CD14-positive monocyte (primary cell): ENCODE measurements at regions not wholly inside any gene's neighbourhood (a gene's known extent, or its start where the extent isn't known, plus 50 kb on each side); places are given as distances from the start of the nearest gene placed in this dataset.

Experiments
- DNase-seq, 3 donors: peaks; one replicate each; pipeline ENCODE4 v3.0.0-alpha.2; 2011 to 2022
- H2AFZ ChIP-seq: 2 replicates; pipeline ENCODE4 v1.6.0; 2012; ENCODE audit warnings: mild to moderate bottlenecking, low read depth, low read length, inconsistent platforms; ENCODE audit not compliant: insufficient read depth, poor library complexity, severe bottlenecking
- H3K27ac ChIP-seq, 2 donors: 1 replicate in 1 of 2; 2 replicates in 1 of 2; pipeline ENCODE4 v1.5.1; 2012 to 2013; ENCODE audit warnings: low read length in 2 of 2, control low read depth in 1 of 2, inconsistent platforms in 1 of 2, low read depth in 1 of 2, mild to moderate bottlenecking in 1 of 2
- H3K27me3 ChIP-seq, 2 donors: one replicate each; pipeline versions ENCODE4 v1.6.0 to v1.6.1; 2011 to 2013; ENCODE audit warnings: low read length in 2 of 2; ENCODE audit not compliant: control insufficient read depth in 2 of 2, insufficient read depth in 2 of 2
- H3K36me3 ChIP-seq, 2 donors: replicated peaks in 1 of 2; 1 replicate in 1 of 2; 2 replicates in 1 of 2; pipeline versions ENCODE4 v1.5.1 to v1.6.1; 2012 to 2013; ENCODE audit warnings: low read length in 2 of 2, control low read depth in 1 of 2, inconsistent platforms in 1 of 2, mild to moderate bottlenecking in 1 of 2; ENCODE audit not compliant: insufficient read depth in 2 of 2, control insufficient read depth in 1 of 2
- H3K4me1 ChIP-seq, 2 donors: 1 replicate in 1 of 2; 2 replicates in 1 of 2; pipeline versions ENCODE4 v1.5.1 to v1.6.1; 2012 to 2013; ENCODE audit warnings: low read length in 2 of 2, control low read depth in 1 of 2, inconsistent platforms in 1 of 2, mild to moderate bottlenecking in 1 of 2, moderate library complexity in 1 of 2; ENCODE audit not compliant: insufficient read depth in 2 of 2, control insufficient read depth in 1 of 2
- H3K4me2 ChIP-seq: replicated peaks from 2 replicates; pipeline ENCODE3; 2012; ENCODE audit warnings: low read length, moderate library complexity, mild to moderate bottlenecking; ENCODE audit not compliant: poor library complexity, severe bottlenecking; ENCODE audit errors: extremely low read depth
- H3K4me3 ChIP-seq, 3 experiments: fragments of 200-600 bp in 1 of 3; sonication (generic) in 1 of 3; replicated peaks in 1 of 3; 1 replicate in 2 of 3; 2 replicates in 1 of 3; pipeline ENCODE4 v1.5.1; 2011 to 2013; ENCODE audit warnings: low read length in 3 of 3, mild to moderate bottlenecking in 3 of 3, control low read depth in 2 of 3, low read depth in 2 of 3, inconsistent platforms in 1 of 3, moderate library complexity in 1 of 3
- H3K79me2 ChIP-seq: 2 replicates; pipeline ENCODE4 v1.6.0; 2012; ENCODE audit warnings: mild to moderate bottlenecking, control low read depth, inconsistent platforms, low read length, moderate library complexity; ENCODE audit not compliant: insufficient read depth
- H3K9ac ChIP-seq: 2 replicates; pipeline ENCODE4 v1.6.0; 2017; ENCODE audit warnings: low read length, mild to moderate bottlenecking; ENCODE audit not compliant: insufficient read depth, poor library complexity, severe bottlenecking
- H3K9me3 ChIP-seq, 2 donors: replicated peaks in 1 of 2; 1 replicate in 1 of 2; 2 replicates in 1 of 2; pipeline versions ENCODE4 v1.5.1 to v1.6.1; 2012 to 2013; ENCODE audit warnings: low read length in 2 of 2, control low read depth in 1 of 2; ENCODE audit not compliant: control insufficient read depth in 1 of 2, insufficient read depth in 1 of 2
- H4K20me1 ChIP-seq: 2 replicates; pipeline ENCODE4 v1.6.0; 2012; ENCODE audit warnings: mild to moderate bottlenecking, low read length, control low read depth, moderate library complexity; ENCODE audit not compliant: insufficient read depth
- H3K27ac Mint-ChIP-seq, 7 donors: one replicate each; pipeline ENCODE4 v1.8.0; 2020; ENCODE audit warnings: mild to moderate bottlenecking in 7 of 7, mixed read lengths in 7 of 7, moderate library complexity in 6 of 7, inconsistent platforms in 2 of 7
- H3K27me3 Mint-ChIP-seq, 3 donors: one replicate each; pipeline ENCODE4 v1.8.0; 2021 to 2022; ENCODE audit warnings: low read depth in 3 of 3, mild to moderate bottlenecking in 3 of 3, mixed read lengths in 3 of 3, moderate library complexity in 3 of 3, inconsistent platforms in 1 of 3
- H3K36me3 Mint-ChIP-seq, 2 donors: one replicate each; pipeline ENCODE4 v1.8.0; 2020; ENCODE audit warnings: mixed read lengths in 2 of 2, inconsistent platforms in 1 of 2, mild to moderate bottlenecking in 1 of 2
- H3K4me1 Mint-ChIP-seq: one replicate; pipeline ENCODE4 v1.8.0; 2020; ENCODE audit warnings: mild to moderate bottlenecking, mixed read lengths
- H3K4me3 Mint-ChIP-seq, 2 donors: one replicate each; pipeline ENCODE4 v1.8.0; 2020; ENCODE audit warnings: mild to moderate bottlenecking in 2 of 2, mixed read lengths in 2 of 2, moderate library complexity in 1 of 2
- H3K9me3 Mint-ChIP-seq, 7 donors: one replicate each; pipeline ENCODE4 v1.8.0; 2020 to 2022; ENCODE audit warnings: mixed read lengths in 7 of 7, mild to moderate bottlenecking in 6 of 7, moderate library complexity in 6 of 7, inconsistent platforms in 2 of 7
- WGBS: methylation state at CpG from one replicate; pipeline ENCODE4 v1.1.5; 2013; ENCODE audit warnings: missing lambda C conversion rate; ENCODE audit not compliant: insufficient coverage; 5-methylcytosine and 5-hydroxymethylcytosine counted together
- intact Hi-C, 2 donors: fragments of 100-400 bp; cut with micrococcal nuclease; formaldehyde crosslinking; loops; one replicate each; pipeline versions ENCODE4 v1.15.0 to v1.15.1; 2023
- TF ChIP-seq, protein P1 (sequence below): fragments of 200-600 bp; IDR thresholded peaks from one replicate; pipeline ENCODE4 v1.8.0; 2022; ENCODE audit warnings: antibody characterized with exemption, mild to moderate bottlenecking

DNA sequence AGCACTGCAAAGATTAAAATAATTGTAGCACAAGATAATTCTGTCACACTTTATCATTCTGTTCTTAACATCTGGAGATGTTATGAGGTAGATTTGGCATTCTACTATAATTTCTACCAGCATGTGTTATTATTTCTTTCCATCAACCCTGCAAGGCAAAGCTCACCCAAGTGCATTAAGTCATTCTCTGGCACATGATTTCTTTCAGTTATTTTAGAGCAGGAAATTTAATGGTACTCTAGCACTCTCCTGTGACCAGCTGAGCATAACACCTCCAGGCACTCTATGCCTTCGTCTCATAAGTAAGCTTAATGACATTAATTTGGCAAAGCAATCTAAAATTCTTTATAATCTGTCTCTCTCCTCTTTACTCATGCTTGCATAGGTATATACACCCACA lies 300.2 kb upstream of the GPR149 start:
- H3K9me3 Mint-ChIP-seq, result peaks cover 7 to 16% (median 9%) of the 10 kb centered on the region in 7 donors
- H3K36me3 Mint-ChIP-seq, result peaks cover 3% of the 10 kb centered on the region in 2 donors
- no peak overlapping the region for H2AFZ ChIP-seq
- peaks cover 0 to 2% (median 0%) of the 10 kb centered on the region in 3 donors for H3K27me3 Mint-ChIP-seq
- TF ChIP-seq, protein P1, sequence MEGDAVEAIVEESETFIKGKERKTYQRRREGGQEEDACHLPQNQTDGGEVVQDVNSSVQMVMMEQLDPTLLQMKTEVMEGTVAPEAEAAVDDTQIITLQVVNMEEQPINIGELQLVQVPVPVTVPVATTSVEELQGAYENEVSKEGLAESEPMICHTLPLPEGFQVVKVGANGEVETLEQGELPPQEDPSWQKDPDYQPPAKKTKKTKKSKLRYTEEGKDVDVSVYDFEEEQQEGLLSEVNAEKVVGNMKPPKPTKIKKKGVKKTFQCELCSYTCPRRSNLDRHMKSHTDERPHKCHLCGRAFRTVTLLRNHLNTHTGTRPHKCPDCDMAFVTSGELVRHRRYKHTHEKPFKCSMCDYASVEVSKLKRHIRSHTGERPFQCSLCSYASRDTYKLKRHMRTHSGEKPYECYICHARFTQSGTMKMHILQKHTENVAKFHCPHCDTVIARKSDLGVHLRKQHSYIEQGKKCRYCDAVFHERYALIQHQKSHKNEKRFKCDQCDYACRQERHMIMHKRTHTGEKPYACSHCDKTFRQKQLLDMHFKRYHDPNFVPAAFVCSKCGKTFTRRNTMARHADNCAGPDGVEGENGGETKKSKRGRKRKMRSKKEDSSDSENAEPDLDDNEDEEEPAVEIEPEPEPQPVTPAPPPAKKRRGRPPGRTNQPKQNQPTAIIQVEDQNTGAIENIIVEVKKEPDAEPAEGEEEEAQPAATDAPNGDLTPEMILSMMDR, result no peak
- H3K9ac ChIP-seq, result no peak overlapping the region
- intact Hi-C loops, result no loop called here
- H3K27ac ChIP-seq, result no peak overlapping the region
- no peaks in the 10 kb centered on the region for H3K27me3 ChIP-seq
- H3K4me2 ChIP-seq, result no peak overlapping the region
- H4K20me1 ChIP-seq, result no peaks in the 10 kb centered on the region
- H3K4me3 Mint-ChIP-seq, result no peak overlapping the region
- H3K27ac Mint-ChIP-seq, result no peak overlapping the region
- no peak overlapping the region for H3K4me3 ChIP-seq
- peaks cover 12% of the 10 kb centered on the region in 2 donors for H3K4me1 ChIP-seq
- H3K9me3 ChIP-seq, result peaks cover 8 to 9% of the 10 kb centered on the region in 2 donors
- peaks cover 14% of the 10 kb centered on the region for H3K4me1 Mint-ChIP-seq
- WGBS, result no CpG with 5 or more reads among the region's 1 CpG
- H3K36me3 ChIP-seq, result no peaks in the 10 kb centered on the region
- no peak for DNase-seq
- no peaks in the 10 kb centered on the region for H3K79me2 ChIP-seq

DNA sequence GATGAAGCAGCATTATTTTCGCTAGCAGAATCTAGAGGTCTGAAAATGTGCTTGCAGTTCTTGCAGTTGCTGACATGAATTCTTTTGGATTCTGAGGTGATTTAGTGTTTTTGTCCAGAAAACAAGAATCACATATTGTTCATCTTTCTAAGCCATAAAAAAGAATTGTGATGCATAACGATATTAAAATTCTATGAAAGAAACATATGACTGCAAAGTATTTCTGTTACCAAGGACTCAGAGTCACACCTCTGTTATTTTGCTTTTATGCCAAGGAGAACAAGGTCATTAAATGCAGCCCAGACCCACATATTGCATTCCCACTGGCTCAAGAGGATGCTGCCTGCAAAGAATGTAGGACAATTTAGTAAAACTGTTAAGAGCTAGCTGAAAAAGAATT lies 299.8 kb upstream of the GPR149 start:
- peaks cover 6 to 16% (median 8%) of the 10 kb centered on the region in 7 donors for H3K9me3 Mint-ChIP-seq
- WGBS, result no CpG with 5 or more reads among the region's 2 CpGs
- H3K9ac ChIP-seq, result no peak overlapping the region
- no peak overlapping the region for H3K27ac Mint-ChIP-seq
- intact Hi-C loops, result no loop called here
- peaks cover 0 to 2% (median 0%) of the 10 kb centered on the region in 3 donors for H3K27me3 Mint-ChIP-seq
- H4K20me1 ChIP-seq, result no peaks in the 10 kb centered on the region
- DNase-seq, result no peak
- TF ChIP-seq, protein P1, result no peak
- no peaks in the 10 kb centered on the region for H3K79me2 ChIP-seq
- no peaks in the 10 kb centered on the region for H3K36me3 ChIP-seq
- no peak overlapping the region for H3K4me3 ChIP-seq
- peaks cover 3% of the 10 kb centered on the region in 2 donors for H3K36me3 Mint-ChIP-seq
- H3K27ac ChIP-seq, result no peak overlapping the region
- H3K4me2 ChIP-seq, result no peak overlapping the region
- H2AFZ ChIP-seq, result no peak overlapping the region
- peaks cover 14% of the 10 kb centered on the region for H3K4me1 Mint-ChIP-seq
- H3K27me3 ChIP-seq, result no peaks in the 10 kb centered on the region
- H3K9me3 ChIP-seq, result peaks cover 8 to 9% of the 10 kb centered on the region in 2 donors
- H3K4me3 Mint-ChIP-seq, result no peak overlapping the region
- H3K4me1 ChIP-seq, result peaks cover 12% of the 10 kb centered on the region in 2 donors
